H1 (cell line): ENCODE measurements at regions not wholly inside any gene's neighbourhood (a gene's known extent, or its start where the extent isn't known, plus 50 kb on each side); places are given as distances from the start of the nearest gene placed in this dataset.

ENCODE experiments used
- CTCF ChIA-PET: fragments of 300-600 bp; sonication (Branson Sonifier 250); formaldehyde crosslinking; loops from one replicate; lab custom pipeline; 2021; ENCODE audit not compliant: partially characterized antibody; lab: Charles Lee
- POLR2A ChIA-PET: fragments of 300-600 bp; sonication (Branson Sonifier 250); formaldehyde crosslinking; loops from one replicate; lab custom pipeline; 2021; ENCODE audit warnings: inconsistent platforms; ENCODE audit not compliant: partially characterized antibody; lab: Charles Lee
- DNase-seq, 2 experiments: peaks; one replicate each; pipeline versions ENCODE4 v3.0.0 to v3.0.0-alpha.2; 2010 to 2022; ENCODE audit warnings: low spot score in 2 of 2, low read depth in 1 of 2, mixed read lengths in 1 of 2
- FAIRE-seq: peaks from 2 replicates; lab custom pipeline; 2011; peaks lifted over from hg19 to GRCh38; lab: Jason Lieb, UNC
- H2AFZ ChIP-seq: 2 replicates; pipeline ENCODE4 v1.8.1; 2012; ENCODE audit warnings: low read length, inconsistent platforms
- H2AK5ac ChIP-seq: 2 replicates; pipeline ENCODE4 v1.6.1; 2013; ENCODE audit warnings: low read depth, low read length
- H2BK120ac ChIP-seq: replicated peaks from 2 replicates; pipeline ENCODE3; 2013; ENCODE audit warnings: low read depth, low read length, inconsistent platforms
- H2BK12ac ChIP-seq: 2 replicates; pipeline ENCODE4 v1.6.1; 2013; ENCODE audit warnings: low read depth, low read length
- H2BK15ac ChIP-seq: 2 replicates; pipeline ENCODE4 v1.6.1; 2013; ENCODE audit warnings: low read length
- H2BK20ac ChIP-seq: 2 replicates; pipeline ENCODE4 v1.6.1; 2013; ENCODE audit warnings: low read length
- H2BK5ac ChIP-seq: 2 replicates; pipeline ENCODE4 v1.6.1; 2013; ENCODE audit warnings: low read depth, low read length
- H3K14ac ChIP-seq: 2 replicates; pipeline ENCODE4 v1.6.1; 2013; ENCODE audit warnings: inconsistent platforms; ENCODE audit not compliant: insufficient read length
- H3K18ac ChIP-seq: 2 replicates; pipeline ENCODE4 v1.6.1; 2013; ENCODE audit warnings: low read length; ENCODE audit errors: extremely low read depth
- H3K23ac ChIP-seq: 2 replicates; pipeline ENCODE4 v1.6.1; 2013; ENCODE audit warnings: inconsistent platforms; ENCODE audit not compliant: insufficient read length
- H3K23me2 ChIP-seq: 2 replicates; pipeline ENCODE4 v1.6.1; 2013; ENCODE audit warnings: low read depth, low read length
- H3K27ac ChIP-seq: 2 replicates; pipeline ENCODE4 v1.6.1; 2011; ENCODE audit warnings: low read depth, low read length, inconsistent platforms
- H3K27me3 ChIP-seq, 4 experiments: replicated peaks in 1 of 4; 1 replicate in 1 of 4; 2 replicates in 3 of 4; pipeline versions ENCODE4 v1.6.1 to v1.8.1; 2011 to 2013; ENCODE audit warnings: low read length in 3 of 4, mild to moderate bottlenecking in 3 of 4, inconsistent platforms in 2 of 4, mixed read lengths in 2 of 4, moderate library complexity in 1 of 4; ENCODE audit not compliant: control insufficient read depth in 3 of 4, insufficient read depth in 3 of 4; ENCODE audit errors: extremely low read depth in 1 of 4
- H3K36me3 ChIP-seq, 4 experiments: 2 replicates each; pipeline versions ENCODE4 v1.6.1 to v1.8.1; 2011 to 2013; ENCODE audit warnings: mild to moderate bottlenecking in 4 of 4, low read length in 3 of 4, moderate library complexity in 2 of 4, control low read depth in 1 of 4, inconsistent platforms in 1 of 4; ENCODE audit not compliant: insufficient read depth in 4 of 4, control insufficient read depth in 2 of 4
- H3K4ac ChIP-seq: replicated peaks from 2 replicates; pipeline ENCODE3; 2013; ENCODE audit warnings: low read length, low read depth, mixed read lengths, inconsistent platforms; ENCODE audit not compliant: insufficient read length
- H3K4me1 ChIP-seq, 4 experiments: replicated peaks in 1 of 4; 1 replicate in 1 of 4; 2 replicates in 3 of 4; pipeline versions ENCODE4 v1.6.1 to v1.8.1; 2011 to 2013; ENCODE audit warnings: low read length in 3 of 4, inconsistent platforms in 2 of 4, mixed read lengths in 1 of 4; ENCODE audit not compliant: insufficient read depth in 4 of 4, control insufficient read depth in 3 of 4
- H3K4me2 ChIP-seq, 2 experiments: 2 replicates each; pipeline versions ENCODE4 v1.6.1 to v1.8.1; 2011 to 2013; ENCODE audit warnings: low read depth in 2 of 2, low read length in 2 of 2, control low read depth in 1 of 2, inconsistent platforms in 1 of 2, mild to moderate bottlenecking in 1 of 2; ENCODE audit not compliant: insufficient read depth in 1 of 2
- H3K4me3 ChIP-seq, 4 experiments: fragments of 200-600, 300-600 bp in 1 of 4; sonication (generic), shearing (Covaris generic), sonication (Bioruptor Twin) in 1 of 4; 2 replicates each; pipeline versions ENCODE4 v1.5.1 to v1.8.1; 2011 to 2016; ENCODE audit warnings: low read length in 4 of 4, low read depth in 3 of 4, control low read depth in 2 of 4, inconsistent platforms in 2 of 4, mild to moderate bottlenecking in 2 of 4, mixed read lengths in 1 of 4, moderate library complexity in 1 of 4; ENCODE audit not compliant: insufficient read depth in 2 of 4; ENCODE audit errors: extremely low read depth in 1 of 4
- H3K56ac ChIP-seq: replicated peaks from 2 replicates; pipeline ENCODE3; 2013; ENCODE audit warnings: low read depth, mild to moderate bottlenecking, mixed read lengths, low read length, inconsistent platforms; ENCODE audit not compliant: insufficient read length
- H3K79me1 ChIP-seq: 2 replicates; pipeline ENCODE4 v1.6.1; 2013; ENCODE audit warnings: low read depth, low read length, control low read depth
- H3K79me2 ChIP-seq, 2 experiments: 2 replicates each; pipeline versions ENCODE4 v1.6.1 to v1.8.1; 2012 to 2013; ENCODE audit warnings: low read length in 2 of 2, mild to moderate bottlenecking in 2 of 2, inconsistent platforms in 1 of 2; ENCODE audit not compliant: insufficient read depth in 2 of 2, control insufficient read depth in 1 of 2
- H3K9ac ChIP-seq, 4 experiments: replicated peaks in 1 of 4; 1 replicate in 1 of 4; 2 replicates in 3 of 4; pipeline versions ENCODE4 v1.6.1 to v1.8.1; 2011 to 2013; ENCODE audit warnings: low read depth in 3 of 4, low read length in 3 of 4, control low read depth in 2 of 4, mild to moderate bottlenecking in 2 of 4, moderate library complexity in 2 of 4, inconsistent platforms in 1 of 4; ENCODE audit errors: extremely low read depth in 1 of 4
- H3K9me3 ChIP-seq, 2 experiments: 2 replicates each; pipeline versions ENCODE4 v1.6.1 to v1.8.1; 2012 to 2013; ENCODE audit warnings: mild to moderate bottlenecking in 2 of 2, moderate library complexity in 2 of 2, control low read depth in 1 of 2, inconsistent platforms in 1 of 2, low read depth in 1 of 2, low read length in 1 of 2, mixed read lengths in 1 of 2; ENCODE audit not compliant: insufficient read depth in 2 of 2
- H4K20me1 ChIP-seq, 2 experiments: replicated peaks in 1 of 2; 2 replicates each; pipeline versions ENCODE3 to v1.8.1; 2011 to 2013; ENCODE audit warnings: inconsistent platforms in 2 of 2, low read length in 2 of 2, mild to moderate bottlenecking in 1 of 2; ENCODE audit not compliant: insufficient read depth in 2 of 2, control insufficient read depth in 1 of 2
- H4K5ac ChIP-seq: 2 replicates; pipeline ENCODE4 v1.6.1; 2013; ENCODE audit warnings: low read length, low read depth, mixed read lengths, inconsistent platforms; ENCODE audit not compliant: insufficient read length
- H4K8ac ChIP-seq: 2 replicates; pipeline ENCODE4 v1.8.0; 2013; ENCODE audit warnings: mild to moderate bottlenecking, moderate library complexity, low read length, inconsistent platforms; ENCODE audit not compliant: insufficient read depth; ENCODE audit errors: extremely low read depth
- H4K91ac ChIP-seq: replicated peaks from 2 replicates; pipeline ENCODE3; 2013; ENCODE audit warnings: low read length, mixed read lengths, inconsistent platforms; ENCODE audit not compliant: insufficient read length
- ASH2L ChIP-seq: fragments of 200-600, 300-600 bp; sonication (generic); IDR thresholded peaks from one replicate; pipeline ENCODE4 v1.7.1; 2017; ENCODE audit warnings: low read length
- BACH1 ChIP-seq: IDR thresholded peaks from 2 replicates; pipeline ENCODE4 v1.6.1; 2012; ENCODE audit warnings: low read length, improper control_type of control experiment
- CBX8 ChIP-seq: fragments of 300-800, 300-1000 bp; sonication (generic); IDR thresholded peaks from 2 replicates; pipeline ENCODE4 v1.7.1; 2016; ENCODE audit warnings: low read depth, low read length, borderline replicate concordance
- CEBPB ChIP-seq: IDR thresholded peaks from 2 replicates; pipeline ENCODE4 v1.6.1; 2012; ENCODE audit warnings: low read depth, low read length
- CHD1 ChIP-seq: IDR thresholded peaks from 2 replicates; pipeline ENCODE4 v1.6.1; 2012; ENCODE audit warnings: low read depth, low read length, improper control_type of control experiment
- CREB1 ChIP-seq: IDR thresholded peaks from 2 replicates; pipeline ENCODE4 v1.6.1; 2012; ENCODE audit warnings: inconsistent platforms
- EP300 ChIP-seq, 2 experiments: IDR thresholded peaks; 1 replicate in 1 of 2; 2 replicates in 1 of 2; pipeline ENCODE4 v1.6.1; 2011 to 2012; ENCODE audit warnings: low read depth in 2 of 2, low read length in 2 of 2, mild to moderate bottlenecking in 2 of 2, borderline replicate concordance in 1 of 2, inconsistent platforms in 1 of 2, moderate library complexity in 1 of 2
- FOSL1 ChIP-seq: IDR thresholded peaks from 2 replicates; pipeline ENCODE4 v1.6.1; 2011; ENCODE audit warnings: mild to moderate bottlenecking, low read depth, low read length, moderate library complexity; ENCODE audit not compliant: insufficient read depth
- HDAC6 ChIP-seq: IDR thresholded peaks from one replicate; pipeline ENCODE4 v1.7.1; 2012; ENCODE audit warnings: low read depth, mild to moderate bottlenecking, inconsistent platforms, low read length, moderate library complexity
- JUN ChIP-seq: IDR thresholded peaks from 2 replicates; pipeline ENCODE4 v1.6.1; 2011; ENCODE audit warnings: low read depth, mild to moderate bottlenecking, improper control_type of control experiment, low read length
- JUND ChIP-seq: IDR thresholded peaks from 2 replicates; pipeline ENCODE4 v1.6.1; 2011; ENCODE audit warnings: mild to moderate bottlenecking, improper control_type of control experiment, low read length
- KDM4A ChIP-seq: IDR thresholded peaks from one replicate; pipeline ENCODE4 v1.7.1; 2012; ENCODE audit warnings: low read depth, mild to moderate bottlenecking, moderate library complexity, low read length, inconsistent platforms; ENCODE audit not compliant: severe bottlenecking
- NANOG ChIP-seq: IDR thresholded peaks from 2 replicates; pipeline ENCODE4 v1.6.1; 2011; ENCODE audit warnings: low read length, low read depth, mild to moderate bottlenecking, inconsistent platforms; ENCODE audit not compliant: insufficient read depth, poor library complexity, severe bottlenecking
- NRF1 ChIP-seq: IDR thresholded peaks from 2 replicates; pipeline ENCODE4 v1.6.1; 2011; ENCODE audit warnings: mild to moderate bottlenecking, low read depth, low read length, improper control_type of control experiment
- TBP ChIP-seq: IDR thresholded peaks from 2 replicates; pipeline ENCODE4 v1.6.1; 2011; ENCODE audit warnings: low read depth, low read length, improper control_type of control experiment
- WGBS, 2 experiments: shearing (Covaris generic) in 1 of 2; methylation state at CpG; one replicate each; pipeline versions ENCODE4 v1.1.6 to v1.1.7; 2013 to 2015; ENCODE audit warnings: low lambda C conversion rate in 2 of 2, mixed read lengths in 2 of 2, inconsistent platforms in 1 of 2, low coverage in 1 of 2, missing lambda C conversion rate in 1 of 2; ENCODE audit not compliant: insufficient replicate concordance in 2 of 2, insufficient coverage in 1 of 2, insufficient read length in 1 of 2; ENCODE audit errors: extremely low coverage in 1 of 2, missing lambda C conversion rate in 1 of 2; 5-methylcytosine and 5-hydroxymethylcytosine counted together

- Histone ChIP-seq H4K8ac (no peak overlapping the region), H3K27ac (no peak overlapping the region), H2BK5ac (no peak overlapping the region), H3K23ac (no peak overlapping the region), H3K9ac (no peak overlapping the region), H2BK120ac (no peak overlapping the region), H4K91ac (no peak overlapping the region), H4K5ac (no peak overlapping the region), H3K79me2 (no peaks in the 10 kb centered on the region), H3K18ac (no peak overlapping the region), H2BK12ac (no peak overlapping the region), H2AFZ (no peak overlapping the region), H3K4ac (no peak overlapping the region), H3K79me1 (no peaks in the 10 kb centered on the region), H2BK20ac (no peak overlapping the region), H3K27me3 (no peaks in the 10 kb centered on the region), H3K4me2 (no peak overlapping the region), H3K23me2 (no peaks in the 10 kb centered on the region), H3K14ac (no peak overlapping the region), H3K9me3 (no peaks in the 10 kb centered on the region), H3K4me1 (no peaks in the 10 kb centered on the region), H3K36me3 (no peaks in the 10 kb centered on the region), H3K4me3 (no peak overlapping the region), H2BK15ac (no peak overlapping the region), H4K20me1 (no peaks in the 10 kb centered on the region), H2AK5ac (no peak overlapping the region), H3K56ac (no peak overlapping the region)
- DNase-seq = no peak
- CTCF ChIA-PET = no interaction called here
- no peak for FAIRE-seq
- 89% methylated on average over 9 of the region's 9 CpGs; no CpG with 5 or more reads in 1 of the 2 experiments for WGBS, 2 experiments
- POLR2A ChIA-PET = no interaction called here
- TF ChIP-seq BACH1 (no peak), NANOG (no peak), FOSL1 (no peak), CHD1 (no peak), HDAC6 (no peak), CREB1 (no peak), KDM4A (no peak), JUN (no peak), CEBPB (no peak), ASH2L (no peak), CBX8 (no peak), TBP (no peak), NRF1 (no peak), JUND (no peak), EP300 (IDR thresholded peaks at IDR 0.05; ENCODE audit: borderline replicate concordance in 1 of 2, low read depth in 2 of 2, low read length in 2 of 2) (no peak)
Observed at GRCh38 chr18:10279905-10280644, 174.4 kb upstream of the APCDD1 start.
